ENCODE measurements at regions not wholly inside any gene's neighbourhood (a gene's known extent, or its start where the extent isn't known, plus 50 kb on each side); places are given as distances from the start of the nearest gene placed in this dataset.
"Not testable (repeated sequence)": the region's sequence is repeated elsewhere in the genome, so short reads cannot be mapped to it uniquely, and the experiment has no call there.

- DNase-seq: no peak
Observed at GRCh38 chr12:4822572-4822971, 87.1 kb upstream of the KCNA1 start.

- no peak for DNase-seq
Observed at GRCh38 chr12:4824380-4824779, 85.3 kb upstream of the KCNA1 start.

GRCh38 chr12:4825011-4825858 lies 84.5 kb upstream of the KCNA1 start:
- peak in 2 of 5 experiments; percentile 22 to 94 for DNase-seq

GRCh38 chr12:4826909-4827308 lies 82.8 kb upstream of the KCNA1 start:
- no peak for DNase-seq

GRCh38 chr12:4828176-4828575 lies 81.5 kb upstream of the KCNA1 start:
- DNase-seq: peak in 1 of 5 experiments; percentile 81

GRCh38 chr12:4829161-4829792 lies 80.4 kb upstream of the KCNA1 start:
- DNase-seq: peak in 2 of 5 experiments; percentile 47 to 94

GRCh38 chr12:4829793-4830162 lies 79.9 kb upstream of the KCNA1 start:
- no peak for DNase-seq

- no peak for DNase-seq
Observed at GRCh38 chr12:4830556-4831210, 79.0 kb upstream of the KCNA1 start.

- DNase-seq: no peak
Observed at GRCh38 chr12:4833053-4833452, 76.7 kb upstream of the KCNA1 start.

GRCh38 chr12:4833524-4833923 lies 76.2 kb upstream of the KCNA1 start:
- no peak for DNase-seq

GRCh38 chr12:4842401-4842800 lies 67.3 kb upstream of the KCNA1 start:
- not testable (repeated sequence) for DNase-seq

- no peak for DNase-seq
Observed at GRCh38 chr12:4843907-4844306, 65.8 kb upstream of the KCNA1 start.

- DNase-seq: no peak
Observed at GRCh38 chr12:4847713-4848112, 62.0 kb upstream of the KCNA1 start.

GRCh38 chr12:4849115-4849541 lies 60.6 kb upstream of the KCNA1 start:
- DNase-seq: peak in 2 of 5 experiments; percentile 14 to 67

- DNase-seq: no peak
Observed at GRCh38 chr12:4849795-4850345, 59.8 kb upstream of the KCNA1 start.

- no peak for DNase-seq
Observed at GRCh38 chr12:4850857-4851380, 58.8 kb upstream of the KCNA1 start.

- DNase-seq: no peak
Observed at GRCh38 chr12:4852308-4852707, 57.4 kb upstream of the KCNA1 start.

GRCh38 chr12:4852911-4853310 lies 56.8 kb upstream of the KCNA1 start:
- DNase-seq: no peak

GRCh38 chr12:4855121-4855924 lies 54.4 kb upstream of the KCNA1 start:
- peak in 3 of 5 experiments; percentile 24 to 82 (median 38) for DNase-seq

GRCh38 chr12:4856596-4856995 lies 53.1 kb upstream of the KCNA1 start:
- peak in 1 of 5 experiments; percentile 57 for DNase-seq

- peak; percentile 26 to 79 (median 42) for DNase-seq
Observed at GRCh38 chr12:4857472-4858291, 52.0 kb upstream of the KCNA1 start.
